NB4 (cell line): ENCODE measurements at regions not wholly inside any gene's neighbourhood (a gene's known extent, or its start where the extent isn't known, plus 50 kb on each side); places are given as distances from the start of the nearest gene placed in this dataset.

Experiments used
- CTCF ChIP-seq: IDR thresholded peaks from one replicate; pipeline ENCODE4 v1.5.1; 2012; ENCODE audit warnings: low read depth, low read length
- POLR2A ChIP-seq: IDR thresholded peaks from 2 replicates; pipeline ENCODE4 v1.6.1; 2011; ENCODE audit warnings: mild to moderate bottlenecking; ENCODE audit not compliant: insufficient read length; ENCODE audit errors: extremely low read depth

GRCh38 chr10:111989136-111989911, 194.2 kb downstream of the GPAM start:
- no peak for TF ChIP-seq CTCF
- TF ChIP-seq POLR2A = no peak
